ENCODE measurements at regions not wholly inside any gene's neighbourhood (a gene's known extent, or its start where the extent isn't known, plus 50 kb on each side); places are given as distances from the start of the nearest gene placed in this dataset.

GRCh38 chr18:5759194-5759593 lies 136.1 kb downstream of the TMEM200C start:
- no peak overlapping the region for H4K5ac ChIP-seq (ENCODE audit: low read length)
- H3K18ac ChIP-seq (ENCODE audit: low read length): no peak overlapping the region
- H2AK5ac ChIP-seq (ENCODE audit: low read length): no peak overlapping the region
- no peak overlapping the region for H3K9ac ChIP-seq (ENCODE audit: low read length)
- no peak overlapping the region for H3K4ac ChIP-seq (ENCODE audit: low read depth, low read length)
- H3K4me1 ChIP-seq (ENCODE audit: control insufficient read depth, low read depth, low read length): no peaks in the 10 kb centered on the region
- no peak overlapping the region for H2BK15ac ChIP-seq (replicated peaks; ENCODE audit: low read depth)
- no peak overlapping the region for H4K8ac ChIP-seq (ENCODE audit: low read depth, low read length)
- H3K79me1 ChIP-seq (ENCODE audit: low read length): no peaks in the 10 kb centered on the region
- no peaks in the 10 kb centered on the region for H3K27me3 ChIP-seq (ENCODE audit: insufficient read depth, low read length, poor library complexity)
- H3K56ac ChIP-seq (ENCODE audit: low read length): no peak overlapping the region
- H3K4me3 ChIP-seq (ENCODE audit: low read length): no peak overlapping the region
- no CpG with 5 or more reads among the region's 4 CpGs for WGBS (ENCODE audit: extremely low coverage, insufficient coverage, low lambda C conversion rate)
- no peaks in the 10 kb centered on the region for H3K36me3 ChIP-seq (ENCODE audit: control insufficient read depth, insufficient read depth, low read length)
- H3K79me2 ChIP-seq (ENCODE audit: control insufficient read depth, insufficient read depth, low read length): no peaks in the 10 kb centered on the region
- H3K23ac ChIP-seq (ENCODE audit: low read length): no peak overlapping the region
- no peak overlapping the region for H2BK120ac ChIP-seq (ENCODE audit: low read depth, low read length)
- H3K27ac ChIP-seq (ENCODE audit: low read depth, low read length): no peak overlapping the region
- H3K4me2 ChIP-seq (ENCODE audit: low read length): no peak overlapping the region
- peak; percentile 14 for DNase-seq
- H2BK5ac ChIP-seq (ENCODE audit: low read length): no peak overlapping the region

- Histone ChIP-seq H3K4me3 (ENCODE audit: low read length) (no peak overlapping the region), H3K36me3 (ENCODE audit: control insufficient read depth, insufficient read depth, low read length) (no peaks in the 10 kb centered on the region), H3K23ac (ENCODE audit: low read length) (no peak overlapping the region), H4K8ac (ENCODE audit: low read depth, low read length) (no peak overlapping the region), H3K9ac (ENCODE audit: low read length) (no peak overlapping the region), H3K4ac (ENCODE audit: low read depth, low read length) (no peak overlapping the region), H3K56ac (ENCODE audit: low read length) (no peak overlapping the region), H2AK5ac (ENCODE audit: low read length) (no peak overlapping the region), H3K79me1 (ENCODE audit: low read length) (no peaks in the 10 kb centered on the region), H3K4me1 (ENCODE audit: control insufficient read depth, low read depth, low read length) (no peaks in the 10 kb centered on the region), H3K27ac (ENCODE audit: low read depth, low read length) (no peak overlapping the region), H3K27me3 (ENCODE audit: insufficient read depth, low read length, poor library complexity) (no peaks in the 10 kb centered on the region), H2BK15ac (replicated peaks; ENCODE audit: low read depth) (no peak overlapping the region), H2BK120ac (ENCODE audit: low read depth, low read length) (no peak overlapping the region), H3K18ac (ENCODE audit: low read length) (no peak overlapping the region), H2BK5ac (ENCODE audit: low read length) (no peak overlapping the region), H3K79me2 (ENCODE audit: control insufficient read depth, insufficient read depth, low read length) (no peaks in the 10 kb centered on the region), H3K4me2 (ENCODE audit: low read length) (no peak overlapping the region), H4K5ac (ENCODE audit: low read length) (no peak overlapping the region)
- no peak for DNase-seq
- WGBS (ENCODE audit: extremely low coverage, insufficient coverage, low lambda C conversion rate): no CpG with 5 or more reads among the region's 6 CpGs
Measured at GRCh38 chr18:5756823-5757222, 138.5 kb downstream of the TMEM200C start.

GRCh38 chr18:5747678-5748077 lies 147.6 kb downstream of the TMEM200C start:
- Histone ChIP-seq H4K5ac (ENCODE audit: low read length) (no peak overlapping the region), H3K23ac (ENCODE audit: low read length) (no peak overlapping the region), H3K4me2 (ENCODE audit: low read length) (no peak overlapping the region), H3K4me3 (ENCODE audit: low read length) (no peak overlapping the region), H3K27ac (ENCODE audit: low read depth, low read length) (no peak overlapping the region), H3K9ac (ENCODE audit: low read length) (no peak overlapping the region), H3K79me2 (ENCODE audit: control insufficient read depth, insufficient read depth, low read length) (no peaks in the 10 kb centered on the region), H3K36me3 (ENCODE audit: control insufficient read depth, insufficient read depth, low read length) (no peaks in the 10 kb centered on the region), H2BK15ac (replicated peaks; ENCODE audit: low read depth) (no peak overlapping the region), H2AK5ac (ENCODE audit: low read length) (no peak overlapping the region), H3K79me1 (ENCODE audit: low read length) (no peaks in the 10 kb centered on the region), H3K27me3 (ENCODE audit: insufficient read depth, low read length, poor library complexity) (no peaks in the 10 kb centered on the region), H3K4ac (ENCODE audit: low read depth, low read length) (no peak overlapping the region), H3K56ac (ENCODE audit: low read length) (no peak overlapping the region), H3K18ac (ENCODE audit: low read length) (no peak overlapping the region), H3K4me1 (ENCODE audit: control insufficient read depth, low read depth, low read length) (peaks cover 5% of the 10 kb centered on the region), H2BK120ac (ENCODE audit: low read depth, low read length) (no peak overlapping the region), H4K8ac (ENCODE audit: low read depth, low read length) (no peak overlapping the region), H2BK5ac (ENCODE audit: low read length) (no peak overlapping the region)
- no peak for DNase-seq
- WGBS (ENCODE audit: extremely low coverage, insufficient coverage, low lambda C conversion rate): no CpG with 5 or more reads among the region's 1 CpG

- no peak overlapping the region for H2BK5ac ChIP-seq (ENCODE audit: low read length)
- no peak overlapping the region for H4K8ac ChIP-seq (ENCODE audit: low read depth, low read length)
- no peak overlapping the region for H2BK120ac ChIP-seq (ENCODE audit: low read depth, low read length)
- H3K4me1 ChIP-seq (ENCODE audit: control insufficient read depth, low read depth, low read length): peaks cover 5% of the 10 kb centered on the region
- H3K27ac ChIP-seq (ENCODE audit: low read depth, low read length): no peak overlapping the region
- no peak overlapping the region for H3K4me3 ChIP-seq (ENCODE audit: low read length)
- no peak overlapping the region for H3K4me2 ChIP-seq (ENCODE audit: low read length)
- no peaks in the 10 kb centered on the region for H3K79me1 ChIP-seq (ENCODE audit: low read length)
- DNase-seq: peak; percentile 19
- no peak overlapping the region for H2AK5ac ChIP-seq (ENCODE audit: low read length)
- H3K56ac ChIP-seq (ENCODE audit: low read length): no peak overlapping the region
- H3K18ac ChIP-seq (ENCODE audit: low read length): no peak overlapping the region
- H3K27me3 ChIP-seq (ENCODE audit: insufficient read depth, low read length, poor library complexity): no peaks in the 10 kb centered on the region
- no peak overlapping the region for H3K23ac ChIP-seq (ENCODE audit: low read length)
- WGBS (ENCODE audit: extremely low coverage, insufficient coverage, low lambda C conversion rate): no CpG with 5 or more reads among the region's 6 CpGs
- no peak overlapping the region for H3K9ac ChIP-seq (ENCODE audit: low read length)
- no peaks in the 10 kb centered on the region for H3K36me3 ChIP-seq (ENCODE audit: control insufficient read depth, insufficient read depth, low read length)
- no peak overlapping the region for H2BK15ac ChIP-seq (replicated peaks; ENCODE audit: low read depth)
- no peak overlapping the region for H3K4ac ChIP-seq (ENCODE audit: low read depth, low read length)
- H3K79me2 ChIP-seq (ENCODE audit: control insufficient read depth, insufficient read depth, low read length): no peaks in the 10 kb centered on the region
- no peak overlapping the region for H4K5ac ChIP-seq (ENCODE audit: low read length)
Measured at GRCh38 chr18:5746844-5747243, 148.5 kb downstream of the TMEM200C start.

- no peak overlapping the region for H2BK120ac ChIP-seq (ENCODE audit: low read depth, low read length)
- no CpG with 5 or more reads among the region's 3 CpGs for WGBS (ENCODE audit: extremely low coverage, insufficient coverage, low lambda C conversion rate)
Measured at GRCh38 chr18:5744659-5745058, 150.7 kb downstream of the TMEM200C start.

GRCh38 chr18:5738526-5738925 lies 156.8 kb downstream of the TMEM200C start:
- Histone ChIP-seq H3K4me1 (ENCODE audit: control insufficient read depth, low read depth, low read length) (no peaks in the 10 kb centered on the region), H3K36me3 (ENCODE audit: control insufficient read depth, insufficient read depth, low read length) (no peaks in the 10 kb centered on the region), H3K4me2 (ENCODE audit: low read length) (no peak overlapping the region), H3K4me3 (ENCODE audit: low read length) (no peak overlapping the region), H3K56ac (ENCODE audit: low read length) (no peak overlapping the region), H4K8ac (ENCODE audit: low read depth, low read length) (no peak overlapping the region), H3K4ac (ENCODE audit: low read depth, low read length) (no peak overlapping the region), H2BK15ac (replicated peaks; ENCODE audit: low read depth) (no peak overlapping the region), H3K27me3 (ENCODE audit: insufficient read depth, low read length, poor library complexity) (no peaks in the 10 kb centered on the region), H3K23ac (ENCODE audit: low read length) (no peak overlapping the region), H3K79me1 (ENCODE audit: low read length) (no peaks in the 10 kb centered on the region), H2AK5ac (ENCODE audit: low read length) (no peak overlapping the region), H4K5ac (ENCODE audit: low read length) (no peak overlapping the region), H3K18ac (ENCODE audit: low read length) (no peak overlapping the region), H2BK5ac (ENCODE audit: low read length) (no peak overlapping the region), H3K79me2 (ENCODE audit: control insufficient read depth, insufficient read depth, low read length) (no peaks in the 10 kb centered on the region), H2BK120ac (ENCODE audit: low read depth, low read length) (no peak overlapping the region), H3K9ac (ENCODE audit: low read length) (no peak overlapping the region), H3K27ac (ENCODE audit: low read depth, low read length) (no peak overlapping the region)
- WGBS (ENCODE audit: extremely low coverage, insufficient coverage, low lambda C conversion rate): no CpG with 5 or more reads among the region's 4 CpGs
- no peak for DNase-seq

More at GRCh38 chr18:5744659-5745058, 150.7 kb downstream of the TMEM200C start:
- H4K8ac ChIP-seq (ENCODE audit: low read depth, low read length): no peak overlapping the region
- no peak overlapping the region for H4K5ac ChIP-seq (ENCODE audit: low read length)
- H3K27me3 ChIP-seq (ENCODE audit: insufficient read depth, low read length, poor library complexity): no peaks in the 10 kb centered on the region
- H3K23ac ChIP-seq (ENCODE audit: low read length): no peak overlapping the region
- H2AK5ac ChIP-seq (ENCODE audit: low read length): no peak overlapping the region
- H3K18ac ChIP-seq (ENCODE audit: low read length): no peak overlapping the region
- no peak for DNase-seq
- no peak overlapping the region for H2BK15ac ChIP-seq (replicated peaks; ENCODE audit: low read depth)
- no peak overlapping the region for H3K9ac ChIP-seq (ENCODE audit: low read length)
- no peaks in the 10 kb centered on the region for H3K79me1 ChIP-seq (ENCODE audit: low read length)
- peaks cover 5% of the 10 kb centered on the region for H3K4me1 ChIP-seq (ENCODE audit: control insufficient read depth, low read depth, low read length)
- H3K4ac ChIP-seq (ENCODE audit: low read depth, low read length): no peak overlapping the region
- H3K36me3 ChIP-seq (ENCODE audit: control insufficient read depth, insufficient read depth, low read length): no peaks in the 10 kb centered on the region
- H3K4me3 ChIP-seq (ENCODE audit: low read length): no peak overlapping the region
- H2BK5ac ChIP-seq (ENCODE audit: low read length): no peak overlapping the region
- H3K4me2 ChIP-seq (ENCODE audit: low read length): no peak overlapping the region
- no peak overlapping the region for H3K56ac ChIP-seq (ENCODE audit: low read length)
- H3K27ac ChIP-seq (ENCODE audit: low read depth, low read length): no peak overlapping the region
- no peaks in the 10 kb centered on the region for H3K79me2 ChIP-seq (ENCODE audit: control insufficient read depth, insufficient read depth, low read length)

Measured in mesendoderm (in vitro differentiated cells).